ENCODE measurements at regions not wholly inside any gene's neighbourhood (a gene's known extent, or its start where the extent isn't known, plus 50 kb on each side); places are given as distances from the start of the nearest gene placed in this dataset.

GRCh38 chr4:83192634-83193033, 78.1 kb upstream of the PLAC8 start:
- Mint-ChIP-seq H3K4me1 (peaks cover 2% of the 10 kb centered on the region), H3K27me3 (peaks cover 8% of the 10 kb centered on the region), H3K36me3 (ENCODE audit: low read depth) (no peaks in the 10 kb centered on the region), H3K4me3 (no peak overlapping the region), H3K9me3 (no peaks in the 10 kb centered on the region), H3K27ac (no peak overlapping the region)
- ChIA-PET POLR2A (no interaction called here), CTCF (no interaction called here)
- DNase-seq: no peak

GRCh38 chr4:83191026-83191425, 76.5 kb upstream of the PLAC8 start:
- Mint-ChIP-seq H3K4me3 (no peak overlapping the region), H3K27ac (no peak overlapping the region), H3K36me3 (ENCODE audit: low read depth) (no peaks in the 10 kb centered on the region), H3K27me3 (peaks cover 8% of the 10 kb centered on the region), H3K9me3 (no peaks in the 10 kb centered on the region), H3K4me1 (no peaks in the 10 kb centered on the region)
- ChIA-PET CTCF (no interaction called here), POLR2A (no interaction called here)
- DNase-seq: no peak

GRCh38 chr4:83189631-83190136, 75.2 kb upstream of the PLAC8 start:
- Mint-ChIP-seq H3K27ac (no peak overlapping the region), H3K4me3 (no peak overlapping the region), H3K9me3 (no peaks in the 10 kb centered on the region), H3K27me3 (peaks cover 8% of the 10 kb centered on the region), H3K4me1 (no peaks in the 10 kb centered on the region), H3K36me3 (ENCODE audit: low read depth) (no peaks in the 10 kb centered on the region)
- CTCF ChIA-PET: no interaction called here
- no peak for DNase-seq
- POLR2A ChIA-PET: no interaction called here

GRCh38 chr4:83180431-83180968, 66.0 kb upstream of the PLAC8 start:
- CTCF ChIA-PET: no interaction called here

GRCh38 chr4:83179205-83179604, 64.7 kb upstream of the PLAC8 start:
- peaks cover 16% of the 10 kb centered on the region for H3K27me3 Mint-ChIP-seq
- ChIA-PET POLR2A (no interaction called here), CTCF (no interaction called here)
- no peak for DNase-seq
- H3K36me3 Mint-ChIP-seq (ENCODE audit: low read depth): no peaks in the 10 kb centered on the region
- no peak overlapping the region for H3K4me3 Mint-ChIP-seq
- no peak overlapping the region for H3K27ac Mint-ChIP-seq
- no peaks in the 10 kb centered on the region for H3K9me3 Mint-ChIP-seq
- H3K4me1 Mint-ChIP-seq: peaks cover 6% of the 10 kb centered on the region

More at GRCh38 chr4:83180431-83180968, 66.0 kb upstream of the PLAC8 start:
- H3K4me1 Mint-ChIP-seq: peaks cover under 1% of the 10 kb centered on the region
- H3K4me3 Mint-ChIP-seq: no peak overlapping the region
- H3K9me3 Mint-ChIP-seq: no peaks in the 10 kb centered on the region
- peaks cover 16% of the 10 kb centered on the region for H3K27me3 Mint-ChIP-seq
- no peaks in the 10 kb centered on the region for H3K36me3 Mint-ChIP-seq (ENCODE audit: low read depth)
- POLR2A ChIA-PET: interaction anchor here (0.6 kb wide), 1 partner anchor 106 kb away, joined by 3 read pairs; no protein-coding TSS in a partner anchor
- no peak overlapping the region for H3K27ac Mint-ChIP-seq
- DNase-seq: no peak

GRCh38 chr4:83178029-83178428, 63.5 kb upstream of the PLAC8 start:
- Mint-ChIP-seq H3K27me3 (peaks cover 13% of the 10 kb centered on the region), H3K4me1 (peaks cover 6% of the 10 kb centered on the region), H3K9me3 (no peaks in the 10 kb centered on the region), H3K36me3 (ENCODE audit: low read depth) (no peaks in the 10 kb centered on the region), H3K4me3 (no peak overlapping the region), H3K27ac (no peak overlapping the region)
- ChIA-PET POLR2A (no interaction called here), CTCF (no interaction called here)
- DNase-seq: no peak

GRCh38 chr4:83177182-83177581, 62.7 kb upstream of the PLAC8 start:
- POLR2A ChIA-PET: no interaction called here
- CTCF ChIA-PET: no interaction called here

GRCh38 chr4:83174844-83175414, 60.4 kb upstream of the PLAC8 start:
- no peak for DNase-seq
- peaks cover 2% of the 10 kb centered on the region for H3K36me3 Mint-ChIP-seq (ENCODE audit: low read depth)
- no peak overlapping the region for H3K27ac Mint-ChIP-seq
- no peak overlapping the region for H3K4me3 Mint-ChIP-seq
- ChIA-PET CTCF (no interaction called here), POLR2A (no interaction called here)
- peaks cover 10% of the 10 kb centered on the region for H3K27me3 Mint-ChIP-seq
- H3K9me3 Mint-ChIP-seq: peaks cover 4% of the 10 kb centered on the region
- peaks cover 12% of the 10 kb centered on the region for H3K4me1 Mint-ChIP-seq

More at GRCh38 chr4:83177182-83177581, 62.7 kb upstream of the PLAC8 start:
- H3K4me1 Mint-ChIP-seq: peaks cover 6% of the 10 kb centered on the region
- H3K27me3 Mint-ChIP-seq: peaks cover 13% of the 10 kb centered on the region
- H3K9me3 Mint-ChIP-seq: no peaks in the 10 kb centered on the region
- H3K4me3 Mint-ChIP-seq: no peak overlapping the region
- no peak overlapping the region for H3K27ac Mint-ChIP-seq
- H3K36me3 Mint-ChIP-seq (ENCODE audit: low read depth): no peaks in the 10 kb centered on the region
- no peak for DNase-seq

GRCh38 chr4:83172371-83172770, 57.8 kb upstream of the PLAC8 start:
- Mint-ChIP-seq H3K36me3 (ENCODE audit: low read depth) (peaks cover 7% of the 10 kb centered on the region), H3K9me3 (peaks cover 4% of the 10 kb centered on the region), H3K27me3 (peaks cover 12% of the 10 kb centered on the region), H3K27ac (no peak overlapping the region), H3K4me3 (no peak overlapping the region), H3K4me1 (peaks cover 12% of the 10 kb centered on the region)
- no peak for DNase-seq
- CTCF ChIA-PET: no interaction called here
- POLR2A ChIA-PET: interaction anchor here (1.2 kb wide), 1 partner anchor 45 kb away, joined by 3 read pairs; no protein-coding TSS in a partner anchor

GRCh38 chr4:83171436-83172039, 57.0 kb upstream of the PLAC8 start:
- Mint-ChIP-seq H3K4me3 (no peak overlapping the region), H3K4me1 (peaks cover 12% of the 10 kb centered on the region), H3K27me3 (peaks cover 20% of the 10 kb centered on the region), H3K27ac (no peak overlapping the region), H3K36me3 (ENCODE audit: low read depth) (peaks cover 15% of the 10 kb centered on the region), H3K9me3 (peaks cover 4% of the 10 kb centered on the region)
- ChIA-PET POLR2A (no interaction called here), CTCF (no interaction called here)
- no peak for DNase-seq

- no peak overlapping the region for H3K27ac Mint-ChIP-seq
- peaks cover 15% of the 10 kb centered on the region for H3K36me3 Mint-ChIP-seq (ENCODE audit: low read depth)
- ChIA-PET CTCF (no interaction called here), POLR2A (no interaction called here)
- H3K9me3 Mint-ChIP-seq: peaks cover 4% of the 10 kb centered on the region
- no peak overlapping the region for H3K4me3 Mint-ChIP-seq
- H3K4me1 Mint-ChIP-seq: peaks cover 12% of the 10 kb centered on the region
- H3K27me3 Mint-ChIP-seq: peaks cover 22% of the 10 kb centered on the region
- no peak for DNase-seq
Measured at GRCh38 chr4:83170952-83171399, 56.4 kb upstream of the PLAC8 start.
